H1 (cell line): ENCODE measurements at regions not wholly inside any gene's neighbourhood (a gene's known extent, or its start where the extent isn't known, plus 50 kb on each side); places are given as distances from the start of the nearest gene placed in this dataset.

Source experiments
- PHF8 ChIP-seq: fragments of 200-600 bp; sonication (generic); conservative IDR thresholded peaks from 2 replicates; pipeline ENCODE4 v1.7.1; 2012; ENCODE audit warnings: low read depth, mild to moderate bottlenecking, inconsistent platforms, low read length, moderate library complexity
- USF2 ChIP-seq: IDR thresholded peaks from 2 replicates; pipeline ENCODE4 v1.6.1; 2011; ENCODE audit warnings: low read length, improper control_type of control experiment
- TF ChIP-seq, protein P1 (sequence below), 3 experiments: IDR thresholded peaks; 1 replicate in 2 of 3; 2 replicates in 1 of 3; pipeline versions ENCODE4 v1.5.1 to v1.6.1; 2011; ENCODE audit warnings: low read length in 3 of 3, mild to moderate bottlenecking in 3 of 3, inconsistent platforms in 2 of 3, low read depth in 1 of 3, moderate library complexity in 1 of 3; ENCODE audit not compliant: insufficient read depth in 1 of 3; ENCODE audit errors: control extremely low read depth in 1 of 3

DNA sequence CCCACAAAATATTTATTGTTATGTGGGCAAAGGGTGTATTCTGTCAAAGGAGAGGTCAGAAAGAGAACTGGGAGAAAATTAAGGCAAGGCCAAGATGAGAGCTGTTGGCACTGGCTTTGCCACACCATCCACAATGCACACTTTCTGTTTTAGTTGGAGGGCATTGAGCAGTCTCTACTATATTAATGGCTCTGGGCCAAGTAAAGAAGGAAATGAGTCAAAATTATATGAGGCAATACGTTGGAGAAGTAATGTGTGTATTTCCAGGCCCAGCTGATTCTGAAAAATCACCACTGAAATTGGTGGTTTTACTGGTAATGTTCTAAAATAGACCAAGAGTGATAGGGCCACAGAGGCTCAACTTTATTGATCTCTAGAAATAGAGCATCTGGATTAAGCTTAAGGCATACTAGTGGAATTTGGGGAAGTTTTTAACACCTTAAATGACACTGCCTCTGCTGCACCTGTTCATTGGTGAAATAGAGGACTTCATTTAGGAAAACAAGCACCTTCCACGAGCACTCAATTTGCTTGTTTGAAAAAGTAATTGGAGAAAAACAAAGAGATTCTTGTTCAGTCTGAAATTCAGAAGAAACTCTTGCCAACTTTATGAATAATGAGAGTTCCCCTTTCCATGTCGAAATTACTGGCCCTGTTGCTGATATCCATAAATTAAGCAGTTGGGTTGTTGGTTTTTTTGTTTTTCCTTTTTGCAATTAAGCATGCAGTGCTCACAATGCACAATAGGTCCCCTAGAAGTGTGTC, 424.9 kb downstream of the ADGRL2 start:
- TF ChIP-seq, protein P1, sequence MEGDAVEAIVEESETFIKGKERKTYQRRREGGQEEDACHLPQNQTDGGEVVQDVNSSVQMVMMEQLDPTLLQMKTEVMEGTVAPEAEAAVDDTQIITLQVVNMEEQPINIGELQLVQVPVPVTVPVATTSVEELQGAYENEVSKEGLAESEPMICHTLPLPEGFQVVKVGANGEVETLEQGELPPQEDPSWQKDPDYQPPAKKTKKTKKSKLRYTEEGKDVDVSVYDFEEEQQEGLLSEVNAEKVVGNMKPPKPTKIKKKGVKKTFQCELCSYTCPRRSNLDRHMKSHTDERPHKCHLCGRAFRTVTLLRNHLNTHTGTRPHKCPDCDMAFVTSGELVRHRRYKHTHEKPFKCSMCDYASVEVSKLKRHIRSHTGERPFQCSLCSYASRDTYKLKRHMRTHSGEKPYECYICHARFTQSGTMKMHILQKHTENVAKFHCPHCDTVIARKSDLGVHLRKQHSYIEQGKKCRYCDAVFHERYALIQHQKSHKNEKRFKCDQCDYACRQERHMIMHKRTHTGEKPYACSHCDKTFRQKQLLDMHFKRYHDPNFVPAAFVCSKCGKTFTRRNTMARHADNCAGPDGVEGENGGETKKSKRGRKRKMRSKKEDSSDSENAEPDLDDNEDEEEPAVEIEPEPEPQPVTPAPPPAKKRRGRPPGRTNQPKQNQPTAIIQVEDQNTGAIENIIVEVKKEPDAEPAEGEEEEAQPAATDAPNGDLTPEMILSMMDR (IDR thresholded peaks at IDR 0.05; ENCODE audit: control extremely low read depth in 1 of 3, insufficient read depth in 1 of 3, low read depth in 1 of 3, low read length in 3 of 3): no peak
- no peak for TF ChIP-seq PHF8
- no peak for TF ChIP-seq USF2
